Hepatocyte (in vitro differentiated cells): ENCODE measurements at regions not wholly inside any gene's neighbourhood (a gene's known extent, or its start where the extent isn't known, plus 50 kb on each side); places are given as distances from the start of the nearest gene placed in this dataset.

ENCODE experiments used
- EZH2 ChIP-seq: fragments of 200-600 bp; sonication (generic); IDR thresholded peaks from 2 replicates; pipeline ENCODE4 v1.6.1; 2016; ENCODE audit warnings: antibody characterized with exemption, mild to moderate bottlenecking, borderline replicate concordance
- EZH2phosphoT487 ChIP-seq: fragments of 200-600 bp; sonication (generic); IDR thresholded peaks from one replicate; pipeline ENCODE4 v1.6.1; 2018; ENCODE audit warnings: antibody characterized with exemption, mild to moderate bottlenecking, low read depth, moderate library complexity; ENCODE audit not compliant: unreplicated experiment, severe bottlenecking
- TF ChIP-seq, protein P1 (sequence below): fragments of 200-600 bp; sonication (generic); IDR thresholded peaks from 2 replicates; pipeline ENCODE4 v1.5.1; 2016; ENCODE audit warnings: antibody characterized with exemption, mild to moderate bottlenecking; ENCODE audit not compliant: poor library complexity

DNA sequence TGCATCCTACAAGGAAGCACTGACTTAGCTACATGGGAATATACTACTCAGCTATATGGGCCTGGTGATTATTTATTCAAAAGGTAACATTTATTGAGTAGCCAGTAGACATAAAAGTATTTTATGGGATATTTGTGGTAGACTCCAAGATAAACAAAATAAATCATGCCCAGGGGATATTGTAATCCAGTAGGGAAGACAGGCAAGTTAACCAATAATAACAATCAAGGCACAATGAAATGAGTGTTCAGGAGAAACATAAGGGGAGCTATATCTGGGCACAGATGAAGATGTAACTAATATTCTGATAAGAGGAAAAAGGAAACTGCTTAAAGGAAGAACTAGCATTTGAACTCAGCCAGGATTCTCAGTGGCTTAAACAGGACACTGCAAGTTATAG, 161.4 kb upstream of the MTNR1B start:
- TF ChIP-seq, protein P1, sequence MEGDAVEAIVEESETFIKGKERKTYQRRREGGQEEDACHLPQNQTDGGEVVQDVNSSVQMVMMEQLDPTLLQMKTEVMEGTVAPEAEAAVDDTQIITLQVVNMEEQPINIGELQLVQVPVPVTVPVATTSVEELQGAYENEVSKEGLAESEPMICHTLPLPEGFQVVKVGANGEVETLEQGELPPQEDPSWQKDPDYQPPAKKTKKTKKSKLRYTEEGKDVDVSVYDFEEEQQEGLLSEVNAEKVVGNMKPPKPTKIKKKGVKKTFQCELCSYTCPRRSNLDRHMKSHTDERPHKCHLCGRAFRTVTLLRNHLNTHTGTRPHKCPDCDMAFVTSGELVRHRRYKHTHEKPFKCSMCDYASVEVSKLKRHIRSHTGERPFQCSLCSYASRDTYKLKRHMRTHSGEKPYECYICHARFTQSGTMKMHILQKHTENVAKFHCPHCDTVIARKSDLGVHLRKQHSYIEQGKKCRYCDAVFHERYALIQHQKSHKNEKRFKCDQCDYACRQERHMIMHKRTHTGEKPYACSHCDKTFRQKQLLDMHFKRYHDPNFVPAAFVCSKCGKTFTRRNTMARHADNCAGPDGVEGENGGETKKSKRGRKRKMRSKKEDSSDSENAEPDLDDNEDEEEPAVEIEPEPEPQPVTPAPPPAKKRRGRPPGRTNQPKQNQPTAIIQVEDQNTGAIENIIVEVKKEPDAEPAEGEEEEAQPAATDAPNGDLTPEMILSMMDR, result no peak
- TF ChIP-seq EZH2phosphoT487, result no peak
- no peak for TF ChIP-seq EZH2
